Heart right ventricle (tissue), 16 donors: ENCODE measurements at regions not wholly inside any gene's neighbourhood (a gene's known extent, or its start where the extent isn't known, plus 50 kb on each side); places are given as distances from the start of the nearest gene placed in this dataset.
"Not testable (repeated sequence)": the region's sequence is repeated elsewhere in the genome, so short reads cannot be mapped to it uniquely, and the experiment has no call there.

Experiments
- ATAC-seq, 8 donors: fragments of 200-7000 bp; cut with Tn5 transposase; one replicate each; pipeline ENCODE4 v1.9.1; 2020; ENCODE audit warnings: mild to moderate bottlenecking in 8 of 8, moderate library complexity in 8 of 8, moderate number of reproducible peaks in 1 of 8
- DNase-seq, 2 donors: peaks; one replicate each; pipeline ENCODE4 v3.0.0-alpha.2; 2020
- H3K27ac ChIP-seq, 10 donors: fragments of 200-600 bp; sonication (generic) in 2 of 10; one replicate each; pipeline versions ENCODE4 v1.5.0 to v1.8.0; 2020 to 2022; ENCODE audit warnings: mild to moderate bottlenecking in 3 of 10
- H3K27me3 ChIP-seq, 7 donors: fragments of 200-600 bp; one replicate each; pipeline ENCODE4 v1.8.0; 2021 to 2022; ENCODE audit warnings: mild to moderate bottlenecking in 2 of 7
- H3K36me3 ChIP-seq, 9 donors: fragments of 200-600 bp; sonication (generic) in 1 of 9; one replicate each; pipeline versions ENCODE4 v1.5.0 to v1.8.0; 2020 to 2022; ENCODE audit warnings: mild to moderate bottlenecking in 2 of 9
- H3K4me1 ChIP-seq, 9 donors: fragments of 200-600 bp; sonication (generic) in 1 of 9; one replicate each; pipeline versions ENCODE4 v1.5.0 to v1.8.0; 2020 to 2022; ENCODE audit warnings: mild to moderate bottlenecking in 4 of 9
- H3K4me3 ChIP-seq, 10 donors: fragments of 200-600 bp; sonication (generic) in 2 of 10; one replicate each; pipeline versions ENCODE4 v1.5.0 to v1.8.0; 2020 to 2022; ENCODE audit warnings: mild to moderate bottlenecking in 7 of 10, moderate library complexity in 2 of 10
- H3K9me3 ChIP-seq, 11 donors: fragments of 200-600 bp in 10 of 11; sonication (generic) in 2 of 11; one replicate each; pipeline versions ENCODE4 v1.5.0 to v1.8.0; 2013 to 2022; ENCODE audit warnings: mild to moderate bottlenecking in 2 of 11, control low read depth in 1 of 11, moderate library complexity in 1 of 11
- CTCF ChIP-seq, 9 donors: fragments of 200-600 bp; sonication (generic) in 2 of 9; IDR thresholded peaks; one replicate each; pipeline versions ENCODE4 v1.5.0 to v1.8.0; 2021 to 2022; ENCODE audit warnings: antibody characterized with exemption in 9 of 9, mild to moderate bottlenecking in 5 of 9, moderate library complexity in 1 of 9
- WGBS, 2 donors: extraction: QIAGEN DNeasy Blood & Tissue Kit; methylation state at CpG; one replicate each; pipeline ENCODE4 v1.1.7; 2013; ENCODE audit warnings: inconsistent platforms in 1 of 2; 5-methylcytosine and 5-hydroxymethylcytosine counted together
- intact Hi-C, 10 donors: fragments of 100-400 bp; cut with DNase I; formaldehyde crosslinking; loops; one replicate each; pipeline versions ENCODE4 v1.11.1 to v1.14.2; 2022
- donor health status: Arrhythmogenic right ventricular cardiomyopathy.
- donor health status: ischemic (EF 13 %, LVEDD 7.1; RV severe dilation, severe dysfunction).
- donor health status: healthy with polysubstance abuse.
- donor health status: DM: no; HTN: yes; CAD: no.
- donor health status: DM: no; HTN: no; CAD: no.
- donor health status: ischemic (EF 25% LVEDD 6.9; RV normal size, moderate dysfunction).
- donor health status: ischemic (EF 25% LVEDD 5.7; RV mildly dilated, moderate dysfunction).
- donor health status: healthy.
- donor health status: DM: yes; HTN: yes; CAD: no.
- donor health status: Ischemic cardiomyopathy.
- donor health status: ischemic (EF 35%, LVEDD 5.7; RV mildly dilated, moderate dysfunction).
- donor health status: nonischemic (EF 11% LVEDD 7.7; RV severe dilation, severe dysfunction).
- donor health status: DM: yes; HTN: yes; CAD: no.
- donor health status: PGD.
- donor health status: ischemic (EF 29% LVEDD 5.4; RV normal size, mild dysfunction).
- donor health status: nonischemic (EF 23%, LVEDD 6.1; RV moderate dilation, normal function).

- intact Hi-C loops, result no loop called here
- Histone ChIP-seq H3K27me3 (peaks cover 0 to 21% (median 0%) of the 10 kb centered on the region in 7 donors), H3K4me1 (no peaks in the 10 kb centered on the region), H3K9me3 (no peaks in the 10 kb centered on the region), H3K4me3 (no peak overlapping the region), H3K36me3 (no peaks in the 10 kb centered on the region), H3K27ac (no peak overlapping the region)
- WGBS, 2 donors, result 87 to 88% methylated on average over 5 of the region's 5 CpGs
- DNase-seq (no peak), ATAC-seq (no peak)
- no peak for TF ChIP-seq CTCF (IDR thresholded peaks at IDR 0.05)
Observed at GRCh38 chr2:94758546-94758945, 112.7 kb upstream of the TEKT4 start.

GRCh38 chr2:94759211-94759610 is 112.0 kb upstream of the TEKT4 start:
- Histone ChIP-seq H3K36me3 (no peaks in the 10 kb centered on the region), H3K9me3 (no peaks in the 10 kb centered on the region), H3K4me3 (no peak overlapping the region), H3K4me1 (no peaks in the 10 kb centered on the region), H3K27me3 (peaks cover 0 to 15% (median 0%) of the 10 kb centered on the region in 7 donors), H3K27ac (no peak overlapping the region)
- intact Hi-C loops, result no loop called here
- no peak for ATAC-seq
- TF ChIP-seq CTCF (IDR thresholded peaks at IDR 0.05), result no peak
- DNase-seq, result no peak
- WGBS, 2 donors, result 20 to 35% methylated on average over 7 of the region's 7 CpGs

GRCh38 chr2:94762600-94762999 is 108.6 kb upstream of the TEKT4 start:
- no peak for TF ChIP-seq CTCF (IDR thresholded peaks at IDR 0.05)
- no peaks in the 10 kb centered on the region for H3K36me3 ChIP-seq
- 57 to 60% methylated on average over 5 of the region's 5 CpGs for WGBS, 2 donors
- intact Hi-C loops, result no loop called here
- peaks cover 0 to 4% (median 0%) of the 10 kb centered on the region in 7 donors for H3K27me3 ChIP-seq
- ATAC-seq (no peak), DNase-seq (no peak)
- H3K4me1 ChIP-seq, result no peaks in the 10 kb centered on the region
- no peak overlapping the region for H3K4me3 ChIP-seq
- H3K9me3 ChIP-seq, result no peaks in the 10 kb centered on the region
- no peak overlapping the region for H3K27ac ChIP-seq

- no peak for TF ChIP-seq CTCF (IDR thresholded peaks at IDR 0.05)
- Histone ChIP-seq H3K9me3 (no peaks in the 10 kb centered on the region), H3K4me1 (no peaks in the 10 kb centered on the region), H3K4me3 (no peak overlapping the region), H3K27ac (no peak overlapping the region), H3K36me3 (no peaks in the 10 kb centered on the region), H3K27me3 (peaks cover 0 to 4% (median 0%) of the 10 kb centered on the region in 7 donors)
- no peak for ATAC-seq
- intact Hi-C loops, result no loop called here
- WGBS, 2 donors, result 77 to 84% methylated on average over 6 of the region's 6 CpGs
- no peak for DNase-seq
Observed at GRCh38 chr2:94763318-94763717, 107.9 kb upstream of the TEKT4 start.

GRCh38 chr2:94764331-94764730 is 106.9 kb upstream of the TEKT4 start:
- ATAC-seq, H3K27ac ChIP-seq, H3K4me3 ChIP-seq, H3K27me3 ChIP-seq, H3K9me3 ChIP-seq, H3K36me3 ChIP-seq, intact Hi-C loops, DNase-seq, H3K4me1 ChIP-seq: not testable (repeated sequence)
- WGBS, 2 donors, result 80 to 84% methylated on average over 3 of the region's 3 CpGs
